NCI-H2227 treated with DMSO at 0.1 percent for 48 hours (cell line): ENCODE measurements at regions not wholly inside any gene's neighbourhood (a gene's known extent, or its start where the extent isn't known, plus 50 kb on each side); places are given as distances from the start of the nearest gene placed in this dataset.
"Not testable (repeated sequence)": the region's sequence is repeated elsewhere in the genome, so short reads cannot be mapped to it uniquely, and the experiment has no call there.

Experiments used
- DNase-seq: peaks from one replicate; lab custom pipeline; 2025; lab: John Stamatoyannopoulos, UW

GRCh38 chr1:187893471-187893870 lies 1064.7 kb downstream of the PLA2G4A start:
- DNase-seq: no peak

- DNase-seq: no peak
Measured at GRCh38 chr1:187894349-187894748, 1065.6 kb downstream of the PLA2G4A start.

GRCh38 chr1:187903223-187903622 lies 1074.5 kb downstream of the PLA2G4A start:
- DNase-seq: no peak

- DNase-seq: no peak
Measured at GRCh38 chr1:187909382-187909781, 1080.6 kb downstream of the PLA2G4A start.

- no peak for DNase-seq
Measured at GRCh38 chr1:187911820-187912219, 1083.1 kb downstream of the PLA2G4A start.

- no peak for DNase-seq
Measured at GRCh38 chr1:187920976-187921375, 1092.2 kb downstream of the PLA2G4A start.

- DNase-seq: no peak
Measured at GRCh38 chr1:187921426-187921825, 1092.7 kb downstream of the PLA2G4A start.

- no peak for DNase-seq
Measured at GRCh38 chr1:187922255-187922654, 1093.5 kb downstream of the PLA2G4A start.

GRCh38 chr1:187924252-187924651 lies 1095.5 kb downstream of the PLA2G4A start:
- no peak for DNase-seq

GRCh38 chr1:187928288-187928687 lies 1099.5 kb downstream of the PLA2G4A start:
- DNase-seq: peak; percentile 23

GRCh38 chr1:187928696-187929095 lies 1099.9 kb downstream of the PLA2G4A start:
- DNase-seq: no peak

- no peak for DNase-seq
Measured at GRCh38 chr1:187931776-187932175, 1103.0 kb downstream of the PLA2G4A start.

GRCh38 chr1:187933562-187934419 lies 1105.0 kb downstream of the PLA2G4A start:
- no peak for DNase-seq

- no peak for DNase-seq
Measured at GRCh38 chr1:187936667-187937066, 1107.9 kb downstream of the PLA2G4A start.

- DNase-seq: no peak
Measured at GRCh38 chr1:187938092-187938491, 1109.3 kb downstream of the PLA2G4A start.

- no peak for DNase-seq
Measured at GRCh38 chr1:187942986-187943385, 1114.2 kb downstream of the PLA2G4A start.

GRCh38 chr1:187943606-187944403 lies 1115.1 kb downstream of the PLA2G4A start:
- no peak for DNase-seq

- not testable (repeated sequence) for DNase-seq
Measured at GRCh38 chr1:187946661-187947060, 1117.9 kb downstream of the PLA2G4A start.

GRCh38 chr1:187947359-187947758 lies 1118.6 kb downstream of the PLA2G4A start:
- no peak for DNase-seq

- DNase-seq: no peak
Measured at GRCh38 chr1:187948170-187948794, 1119.5 kb downstream of the PLA2G4A start.

- no peak for DNase-seq
Measured at GRCh38 chr1:187949567-187949966, 1120.8 kb downstream of the PLA2G4A start.

GRCh38 chr1:187951817-187952216 lies 1123.1 kb downstream of the PLA2G4A start:
- no peak for DNase-seq

GRCh38 chr1:187952446-187952845 lies 1123.7 kb downstream of the PLA2G4A start:
- no peak for DNase-seq
